ENCODE measurements at regions not wholly inside any gene's neighbourhood (a gene's known extent, or its start where the extent isn't known, plus 50 kb on each side); places are given as distances from the start of the nearest gene placed in this dataset.

GRCh38 chr6:106880952-106881351 lies 93.6 kb downstream of the CD24 start:
- H3K9me3 ChIP-seq (replicated peaks), result peaks cover 2% of the 10 kb centered on the region
- no peak overlapping the region for H3K27ac ChIP-seq (replicated peaks)
- intact Hi-C loops (cut with micrococcal nuclease), result no loop called here
- no peaks in the 10 kb centered on the region for H3K36me3 ChIP-seq
- TF ChIP-seq, protein P1, sequence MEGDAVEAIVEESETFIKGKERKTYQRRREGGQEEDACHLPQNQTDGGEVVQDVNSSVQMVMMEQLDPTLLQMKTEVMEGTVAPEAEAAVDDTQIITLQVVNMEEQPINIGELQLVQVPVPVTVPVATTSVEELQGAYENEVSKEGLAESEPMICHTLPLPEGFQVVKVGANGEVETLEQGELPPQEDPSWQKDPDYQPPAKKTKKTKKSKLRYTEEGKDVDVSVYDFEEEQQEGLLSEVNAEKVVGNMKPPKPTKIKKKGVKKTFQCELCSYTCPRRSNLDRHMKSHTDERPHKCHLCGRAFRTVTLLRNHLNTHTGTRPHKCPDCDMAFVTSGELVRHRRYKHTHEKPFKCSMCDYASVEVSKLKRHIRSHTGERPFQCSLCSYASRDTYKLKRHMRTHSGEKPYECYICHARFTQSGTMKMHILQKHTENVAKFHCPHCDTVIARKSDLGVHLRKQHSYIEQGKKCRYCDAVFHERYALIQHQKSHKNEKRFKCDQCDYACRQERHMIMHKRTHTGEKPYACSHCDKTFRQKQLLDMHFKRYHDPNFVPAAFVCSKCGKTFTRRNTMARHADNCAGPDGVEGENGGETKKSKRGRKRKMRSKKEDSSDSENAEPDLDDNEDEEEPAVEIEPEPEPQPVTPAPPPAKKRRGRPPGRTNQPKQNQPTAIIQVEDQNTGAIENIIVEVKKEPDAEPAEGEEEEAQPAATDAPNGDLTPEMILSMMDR (IDR thresholded peaks at IDR 0.05; ENCODE audit: borderline replicate concordance), result no peak
- DNase-seq, result no peak
- no peak overlapping the region for H3K4me3 ChIP-seq
- H3K4me1 ChIP-seq, result no peaks in the 10 kb centered on the region
- H3K27me3 ChIP-seq (ENCODE audit: low read depth), result peaks cover 12% of the 10 kb centered on the region

DNA sequence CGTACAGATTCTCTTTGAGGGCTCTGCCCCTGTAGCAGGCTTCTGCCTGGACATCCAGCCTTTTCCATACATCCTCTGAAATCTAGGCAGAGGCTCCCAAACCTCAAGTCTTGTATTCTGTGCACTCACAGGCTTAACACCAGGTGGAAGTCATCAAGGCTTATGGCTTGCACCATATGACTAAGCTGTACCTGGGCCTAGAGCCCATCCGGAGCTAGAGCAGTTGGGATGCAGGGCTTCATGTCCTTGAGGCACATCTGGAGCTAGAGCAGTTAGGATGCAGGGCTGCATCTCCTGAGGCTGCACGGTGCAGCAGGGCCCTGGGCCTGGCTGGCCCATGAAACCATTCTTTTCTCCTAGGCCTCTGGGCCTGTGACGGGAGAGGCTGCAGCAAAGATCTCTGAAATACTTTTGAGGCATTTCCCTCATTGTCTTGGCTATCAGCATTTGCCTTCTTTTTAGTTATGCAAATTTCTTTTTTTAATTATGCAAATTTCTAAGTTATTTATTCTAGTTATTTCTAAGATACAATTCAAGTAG lies 98.7 kb downstream of the CD24 start:
- TF ChIP-seq, protein P1 (IDR thresholded peaks at IDR 0.05; ENCODE audit: borderline replicate concordance), result no peak
- intact Hi-C loops (cut with micrococcal nuclease), result no loop called here

DNA sequence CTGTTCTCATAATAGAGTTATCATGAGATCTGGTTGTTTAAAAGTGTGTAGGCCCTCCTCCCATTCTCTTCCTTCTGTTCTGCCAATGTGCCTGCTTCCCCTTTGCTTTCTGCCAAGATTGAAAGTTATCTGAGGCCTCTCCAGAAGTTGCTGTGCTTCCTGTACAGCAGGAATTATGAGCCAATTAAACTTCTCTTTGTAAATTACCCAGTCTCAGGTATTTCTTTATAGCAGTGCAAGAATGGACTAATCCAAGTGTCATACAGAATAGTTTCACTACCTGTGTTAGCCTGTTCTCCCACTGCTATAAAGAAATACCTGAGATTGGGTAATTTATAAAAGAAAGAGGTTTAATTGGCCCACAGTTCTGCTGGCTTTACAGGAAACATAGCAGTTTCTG lies 100.0 kb downstream of the CD24 start:
- Histone ChIP-seq H3K4me1 (no peaks in the 10 kb centered on the region), H3K4me3 (no peak overlapping the region), H3K36me3 (no peaks in the 10 kb centered on the region), H3K27me3 (ENCODE audit: low read depth) (no peaks in the 10 kb centered on the region), H3K9me3 (replicated peaks) (peaks cover 10% of the 10 kb centered on the region), H3K27ac (replicated peaks) (no peak overlapping the region)
- TF ChIP-seq, protein P1 (IDR thresholded peaks at IDR 0.05; ENCODE audit: borderline replicate concordance), result no peak
- DNase-seq, result no peak
- intact Hi-C loops (cut with micrococcal nuclease), result no loop called here

More for the DNA sequence above, 98.7 kb downstream of the CD24 start:
- DNase-seq, result no peak
- H3K27ac ChIP-seq (replicated peaks), result no peak overlapping the region
- no peak overlapping the region for H3K4me3 ChIP-seq
- peaks cover 10% of the 10 kb centered on the region for H3K9me3 ChIP-seq (replicated peaks)
- peaks cover 5% of the 10 kb centered on the region for H3K27me3 ChIP-seq (ENCODE audit: low read depth)
- H3K36me3 ChIP-seq, result no peaks in the 10 kb centered on the region
- H3K4me1 ChIP-seq, result no peaks in the 10 kb centered on the region

DNA sequence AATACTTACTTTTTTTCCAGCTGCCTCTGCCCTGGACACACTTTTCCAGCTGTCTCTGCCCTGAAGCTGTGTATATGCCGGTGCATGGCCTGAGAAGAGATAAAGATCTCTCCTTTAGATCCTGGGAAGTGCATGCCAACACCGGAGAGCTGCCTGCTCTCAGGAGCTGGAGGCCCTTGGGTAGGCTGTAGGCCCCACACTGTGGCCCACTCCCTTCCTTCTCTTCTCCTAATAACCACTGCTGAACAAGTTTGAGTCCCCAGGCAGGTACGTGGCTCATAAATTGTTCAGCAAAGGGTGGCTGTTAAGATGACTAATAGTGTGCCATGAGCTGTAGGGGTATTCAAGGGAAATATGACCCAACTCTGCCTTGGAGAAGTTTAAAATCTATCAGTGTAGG lies 102.5 kb downstream of the CD24 start:
- peaks cover 10% of the 10 kb centered on the region for H3K9me3 ChIP-seq (replicated peaks)
- no peak for DNase-seq
- no peaks in the 10 kb centered on the region for H3K4me1 ChIP-seq
- TF ChIP-seq, protein P1 (IDR thresholded peaks at IDR 0.05; ENCODE audit: borderline replicate concordance), result no peak
- intact Hi-C loops (cut with micrococcal nuclease), result no loop called here
- H3K27ac ChIP-seq (replicated peaks), result no peak overlapping the region
- H3K36me3 ChIP-seq, result no peaks in the 10 kb centered on the region
- no peaks in the 10 kb centered on the region for H3K27me3 ChIP-seq (ENCODE audit: low read depth)
- H3K4me3 ChIP-seq, result no peak overlapping the region

DNA sequence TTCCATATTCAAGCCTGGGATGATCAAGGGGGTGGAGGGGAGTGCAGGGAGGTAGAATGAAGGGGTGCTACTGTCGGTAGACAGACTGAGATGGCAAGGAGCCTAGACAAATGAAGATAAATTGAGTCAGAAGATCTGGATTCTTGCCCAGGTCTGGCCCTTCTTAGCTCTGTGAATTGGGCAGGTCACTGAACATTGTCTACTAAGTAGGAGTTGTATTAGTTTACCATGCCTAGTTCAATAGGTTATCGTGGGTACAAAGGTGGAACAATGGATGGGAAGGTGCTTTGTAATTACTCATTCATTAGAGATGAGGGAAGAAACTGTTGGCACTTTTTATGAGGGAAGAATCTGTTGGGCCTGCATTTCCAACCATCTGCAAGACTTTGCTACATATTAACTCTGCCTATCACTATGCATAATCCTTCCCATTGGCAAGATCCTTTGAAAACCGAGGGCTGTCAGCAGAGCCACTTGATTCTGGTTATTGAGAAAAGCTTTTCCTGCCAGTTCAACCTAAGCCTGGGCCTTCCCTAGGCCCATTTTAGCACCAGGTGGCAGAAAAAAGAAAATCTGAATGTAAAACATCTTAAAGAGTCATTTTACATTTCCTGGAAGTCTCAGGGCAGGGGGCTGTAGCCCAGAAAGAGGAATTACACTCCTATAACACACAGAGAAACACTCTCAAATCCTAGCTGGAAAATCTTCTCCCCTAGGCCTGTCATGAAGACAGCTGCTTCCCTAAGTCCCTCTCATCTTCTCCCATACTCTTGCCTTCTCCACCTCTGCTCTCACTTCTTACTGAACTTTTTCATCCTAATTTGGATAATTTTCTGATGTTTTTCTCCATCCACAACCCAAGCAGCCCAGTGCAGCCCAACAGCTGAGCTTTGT lies 103.5 kb downstream of the CD24 start:
- Histone ChIP-seq H3K4me3 (no peak overlapping the region), H3K27me3 (ENCODE audit: low read depth) (no peaks in the 10 kb centered on the region), H3K4me1 (no peaks in the 10 kb centered on the region), H3K27ac (replicated peaks) (no peak overlapping the region), H3K36me3 (no peaks in the 10 kb centered on the region), H3K9me3 (replicated peaks) (peaks cover 9% of the 10 kb centered on the region)
- DNase-seq, result no peak
- intact Hi-C loops (cut with micrococcal nuclease), result no loop called here
- TF ChIP-seq, protein P1 (IDR thresholded peaks at IDR 0.05; ENCODE audit: borderline replicate concordance), result no peak

Measured in left ventricle myocardium inferior (tissue), 1 donor.